ENCODE measurements at regions not wholly inside any gene's neighbourhood (a gene's known extent, or its start where the extent isn't known, plus 50 kb on each side); places are given as distances from the start of the nearest gene placed in this dataset.

GRCh38 chr9:87267251-87268070 lies 230.2 kb upstream of the DAPK1 start:
- no peaks in the 10 kb centered on the region for H3K36me3 ChIP-seq (ENCODE audit: insufficient read depth, low read length)
- H2AFZ ChIP-seq (ENCODE audit: low read length), result peak overlapping the region; percentile 38
- no peaks in the 10 kb centered on the region for H3K9me3 ChIP-seq (ENCODE audit: low read depth, low read length)
- TF ChIP-seq, protein P1, sequence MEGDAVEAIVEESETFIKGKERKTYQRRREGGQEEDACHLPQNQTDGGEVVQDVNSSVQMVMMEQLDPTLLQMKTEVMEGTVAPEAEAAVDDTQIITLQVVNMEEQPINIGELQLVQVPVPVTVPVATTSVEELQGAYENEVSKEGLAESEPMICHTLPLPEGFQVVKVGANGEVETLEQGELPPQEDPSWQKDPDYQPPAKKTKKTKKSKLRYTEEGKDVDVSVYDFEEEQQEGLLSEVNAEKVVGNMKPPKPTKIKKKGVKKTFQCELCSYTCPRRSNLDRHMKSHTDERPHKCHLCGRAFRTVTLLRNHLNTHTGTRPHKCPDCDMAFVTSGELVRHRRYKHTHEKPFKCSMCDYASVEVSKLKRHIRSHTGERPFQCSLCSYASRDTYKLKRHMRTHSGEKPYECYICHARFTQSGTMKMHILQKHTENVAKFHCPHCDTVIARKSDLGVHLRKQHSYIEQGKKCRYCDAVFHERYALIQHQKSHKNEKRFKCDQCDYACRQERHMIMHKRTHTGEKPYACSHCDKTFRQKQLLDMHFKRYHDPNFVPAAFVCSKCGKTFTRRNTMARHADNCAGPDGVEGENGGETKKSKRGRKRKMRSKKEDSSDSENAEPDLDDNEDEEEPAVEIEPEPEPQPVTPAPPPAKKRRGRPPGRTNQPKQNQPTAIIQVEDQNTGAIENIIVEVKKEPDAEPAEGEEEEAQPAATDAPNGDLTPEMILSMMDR (IDR thresholded peaks at IDR 0.05; ENCODE audit: extremely low read depth, low read depth, low read length), result no peak
- H3K4me3 ChIP-seq (ENCODE audit: insufficient read depth, low read length), result no peak overlapping the region
- no peak for DNase-seq (ENCODE audit: insufficient read length, low spot score, missing footprints)
- no peaks in the 10 kb centered on the region for H3K79me2 ChIP-seq (ENCODE audit: insufficient read depth, low read length)
- no peak overlapping the region for H3K4me2 ChIP-seq (ENCODE audit: insufficient read depth, low read length)
- H3K4me1 ChIP-seq (ENCODE audit: insufficient read depth, low read length), result peaks cover 37% of the 10 kb centered on the region
- H3K27ac ChIP-seq (ENCODE audit: low read depth, low read length), result peak overlapping the region; percentile 75
- no peaks in the 10 kb centered on the region for H4K20me1 ChIP-seq (ENCODE audit: insufficient read depth, low read length)
- no peaks in the 10 kb centered on the region for H3K27me3 ChIP-seq (ENCODE audit: insufficient read depth, low read length)

DNA sequence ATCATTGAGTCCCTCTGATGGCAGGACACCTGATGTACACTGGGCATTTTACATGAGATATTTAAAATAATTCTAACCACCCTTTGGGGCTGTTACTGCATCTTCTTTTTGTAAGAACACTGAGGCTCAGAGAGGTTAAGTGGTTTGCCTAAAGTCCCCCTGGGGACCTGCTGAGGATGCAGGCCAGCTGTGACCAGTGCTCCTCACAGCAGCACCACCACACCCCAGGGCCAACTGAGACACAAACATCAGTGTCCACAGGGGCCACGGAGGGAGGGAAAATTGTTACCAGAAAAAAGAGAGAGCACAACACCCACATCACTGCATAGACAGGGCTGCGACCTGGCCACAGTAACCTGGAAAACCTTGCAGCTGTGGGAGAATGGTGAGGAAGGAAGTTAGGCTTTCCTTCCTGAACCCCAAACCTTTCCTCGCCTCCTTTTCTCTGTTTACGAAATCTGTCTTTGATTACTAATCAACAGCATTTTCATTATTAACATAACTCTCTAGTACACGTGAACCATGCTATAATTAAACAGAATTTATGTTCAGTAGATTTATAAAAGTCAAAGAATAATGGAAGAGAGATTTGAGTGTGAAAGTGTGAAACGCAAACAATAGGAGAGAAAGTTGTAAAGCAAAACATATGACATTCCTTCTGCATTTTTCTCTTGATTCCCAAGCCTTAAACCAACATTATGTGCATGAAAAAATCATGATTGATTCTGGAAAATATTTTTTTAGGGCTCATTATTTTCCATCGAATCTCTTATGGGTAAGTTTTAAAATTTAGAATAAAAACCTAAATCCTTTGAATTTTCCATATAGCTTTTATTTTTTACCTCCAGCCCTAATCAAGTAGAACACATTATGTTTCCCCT lies 228.1 kb upstream of the DAPK1 start:
- TF ChIP-seq, protein P1 (IDR thresholded peaks at IDR 0.05; ENCODE audit: extremely low read depth, low read depth, low read length), result no peak
- peak overlapping the region; percentile 55 for H3K4me2 ChIP-seq (ENCODE audit: insufficient read depth, low read length)
- H3K36me3 ChIP-seq (ENCODE audit: insufficient read depth, low read length), result no peaks in the 10 kb centered on the region
- H3K79me2 ChIP-seq (ENCODE audit: insufficient read depth, low read length), result no peaks in the 10 kb centered on the region
- H3K4me1 ChIP-seq (ENCODE audit: insufficient read depth, low read length), result peaks cover 37% of the 10 kb centered on the region
- DNase-seq (ENCODE audit: insufficient read length, low spot score, missing footprints), result no peak
- no peak overlapping the region for H2AFZ ChIP-seq (ENCODE audit: low read length)
- no peaks in the 10 kb centered on the region for H3K27me3 ChIP-seq (ENCODE audit: insufficient read depth, low read length)
- no peaks in the 10 kb centered on the region for H3K9me3 ChIP-seq (ENCODE audit: low read depth, low read length)
- no peak overlapping the region for H3K4me3 ChIP-seq (ENCODE audit: insufficient read depth, low read length)
- H3K27ac ChIP-seq (ENCODE audit: low read depth, low read length), result peak overlapping the region; percentile 87
- H4K20me1 ChIP-seq (ENCODE audit: insufficient read depth, low read length), result no peaks in the 10 kb centered on the region

DNA sequence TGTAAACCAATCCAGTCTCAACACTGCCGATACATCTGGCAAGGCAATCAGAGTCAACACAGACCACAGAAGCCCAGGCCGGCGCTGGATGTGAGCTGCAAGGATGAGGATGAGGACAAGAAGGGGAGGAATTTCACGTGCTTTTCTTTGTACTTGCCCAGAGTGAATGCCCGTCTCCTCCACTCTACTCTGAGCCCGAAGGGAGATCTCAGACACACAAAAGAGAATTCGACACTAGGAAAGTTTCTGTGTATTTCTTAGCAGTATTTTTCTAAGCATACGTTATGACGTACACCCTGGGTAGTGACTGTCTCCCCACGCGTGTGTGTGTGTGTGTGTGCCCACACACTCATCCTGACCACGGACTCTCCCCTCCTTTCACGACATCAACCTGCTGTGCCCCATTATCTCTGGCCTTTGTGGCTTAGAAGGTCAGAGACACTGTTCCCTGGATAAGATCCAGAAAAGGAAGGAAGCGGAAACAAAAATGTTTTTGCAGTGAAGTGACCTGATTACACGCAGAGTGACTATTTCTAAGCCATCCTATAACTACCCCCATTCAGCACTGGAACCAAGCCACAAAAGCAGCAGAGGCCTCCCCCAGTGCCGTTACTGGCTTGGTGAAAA lies 227.3 kb upstream of the DAPK1 start:
- H4K20me1 ChIP-seq (ENCODE audit: insufficient read depth, low read length), result no peaks in the 10 kb centered on the region
- H3K4me2 ChIP-seq (ENCODE audit: insufficient read depth, low read length), result peak overlapping the region; percentile 55
- no peaks in the 10 kb centered on the region for H3K36me3 ChIP-seq (ENCODE audit: insufficient read depth, low read length)
- H3K4me1 ChIP-seq (ENCODE audit: insufficient read depth, low read length), result peaks cover 42% of the 10 kb centered on the region
- DNase-seq (ENCODE audit: insufficient read length, low spot score, missing footprints), result peak; percentile 52
- no peaks in the 10 kb centered on the region for H3K27me3 ChIP-seq (ENCODE audit: insufficient read depth, low read length)
- H3K4me3 ChIP-seq (ENCODE audit: insufficient read depth, low read length), result peak overlapping the region; percentile 14
- TF ChIP-seq, protein P1 (IDR thresholded peaks at IDR 0.05; ENCODE audit: extremely low read depth, low read depth, low read length), result no peak
- H2AFZ ChIP-seq (ENCODE audit: low read length), result peak overlapping the region; percentile 3
- no peaks in the 10 kb centered on the region for H3K9me3 ChIP-seq (ENCODE audit: low read depth, low read length)
- peak overlapping the region; percentile 87 for H3K27ac ChIP-seq (ENCODE audit: low read depth, low read length)
- no peaks in the 10 kb centered on the region for H3K79me2 ChIP-seq (ENCODE audit: insufficient read depth, low read length)

Data from osteoblast (primary cell).